Omental fat pad (tissue), 3 donors: ENCODE measurements at regions not wholly inside any gene's neighbourhood (a gene's known extent, or its start where the extent isn't known, plus 50 kb on each side); places are given as distances from the start of the nearest gene placed in this dataset.
"Not testable (repeated sequence)": the region's sequence is repeated elsewhere in the genome, so short reads cannot be mapped to it uniquely, and the experiment has no call there.

Experiments used
- ATAC-seq: fragments of 150-250 bp; one replicate; pipeline ENCODE4 v1.9.1; 2016; ENCODE audit warnings: mild to moderate bottlenecking, moderate library complexity; ENCODE audit not compliant: low FRiP score
- DNase-seq: peaks from one replicate; pipeline ENCODE4 v3.0.0-alpha.2; 2019; ENCODE audit warnings: low spot score
- CTCF ChIP-seq, 3 donors: fragments of 450-650 bp; IDR thresholded peaks; one replicate each; pipeline ENCODE4 v1.5.1; 2016 to 2017; ENCODE audit warnings: antibody characterized with exemption in 3 of 3, mild to moderate bottlenecking in 3 of 3, moderate library complexity in 2 of 3

DNA sequence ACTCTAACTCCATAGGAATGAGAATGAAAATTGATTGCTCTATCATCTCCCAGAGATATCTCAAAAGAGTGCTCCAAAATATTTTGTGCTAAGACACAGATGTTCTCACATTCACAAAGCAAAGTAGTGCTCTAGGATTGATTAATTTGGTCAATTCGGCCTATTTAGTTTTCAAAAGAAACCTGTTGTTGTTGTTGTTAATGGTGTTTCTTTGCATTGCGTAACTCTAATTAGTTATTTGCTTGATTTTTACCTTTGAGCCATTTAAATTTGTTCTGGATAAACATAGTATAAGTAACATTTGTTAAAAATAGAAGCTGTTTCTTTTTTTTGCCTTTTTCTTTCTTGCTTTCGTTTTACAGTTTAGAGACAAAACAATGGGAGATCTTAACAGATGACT is 382.5 kb downstream of the CAAP1 start:
- ATAC-seq (no peak), DNase-seq (no peak)
- TF ChIP-seq CTCF (IDR thresholded peaks at IDR 0.05) = no peak

GRCh38 chr9:26508897-26509296 is 383.7 kb downstream of the CAAP1 start:
- ATAC-seq = no peak
- TF ChIP-seq CTCF (IDR thresholded peaks at IDR 0.05) = no peak
- no peak for DNase-seq

DNA sequence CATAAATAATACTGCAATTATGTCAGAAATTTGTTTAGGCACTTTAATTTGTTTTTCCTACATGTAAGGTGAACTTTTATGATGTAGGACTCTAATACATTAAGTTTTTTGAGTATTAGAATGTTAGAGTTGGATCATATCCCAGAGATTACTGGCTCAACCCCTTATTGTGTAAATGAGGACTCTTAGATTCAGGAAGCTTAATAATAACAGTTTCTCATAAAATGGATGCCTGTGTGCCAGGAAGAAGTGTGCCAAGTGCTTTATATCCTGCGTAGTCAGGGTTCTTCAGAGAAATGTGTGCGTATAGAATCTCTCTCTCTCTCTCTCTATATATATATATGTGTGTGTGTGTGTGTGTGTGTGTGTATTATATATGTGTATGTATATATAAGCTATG is 388.5 kb downstream of the CAAP1 start:
- DNase-seq (no peak), ATAC-seq (no peak)
- no peak for TF ChIP-seq CTCF (IDR thresholded peaks at IDR 0.05)

GRCh38 chr9:26502311-26502710 is 390.3 kb downstream of the CAAP1 start:
- no peak for TF ChIP-seq CTCF (IDR thresholded peaks at IDR 0.05)
- no peak for DNase-seq
- no peak for ATAC-seq

DNA sequence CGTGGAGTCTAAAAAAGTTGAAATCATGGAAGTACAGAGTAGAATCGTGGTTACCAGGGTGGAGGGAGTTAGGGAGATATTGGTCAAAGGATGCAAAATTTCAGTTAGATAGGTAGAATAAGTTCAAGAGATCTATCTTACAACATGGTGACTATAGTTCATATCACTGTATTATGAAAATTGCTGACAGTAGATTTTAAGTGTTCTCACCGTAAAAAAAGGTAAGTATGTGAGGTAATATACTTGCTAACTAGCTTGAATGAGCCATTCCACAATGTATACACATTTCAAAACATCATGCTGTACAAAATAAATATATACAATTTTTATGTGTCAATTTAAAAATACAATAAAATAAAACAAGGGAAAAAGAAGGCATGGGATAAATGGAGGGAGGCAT is 392.1 kb downstream of the CAAP1 start:
- DNase-seq (no peak), ATAC-seq (no peak)
- no peak for TF ChIP-seq CTCF (IDR thresholded peaks at IDR 0.05)

GRCh38 chr9:26492608-26493521 is 399.7 kb downstream of the CAAP1 start:
- ATAC-seq, DNase-seq: not testable (repeated sequence)

- DNase-seq = not testable (repeated sequence)
Measured at GRCh38 chr9:26491922-26492607, 400.5 kb downstream of the CAAP1 start.

GRCh38 chr9:26483991-26484390 is 408.6 kb downstream of the CAAP1 start:
- no peak for DNase-seq
- TF ChIP-seq CTCF (IDR thresholded peaks at IDR 0.05) = no peak
- ATAC-seq = no peak

More at GRCh38 chr9:26491922-26492607, 400.5 kb downstream of the CAAP1 start:
- not testable (repeated sequence) for ATAC-seq
